A549 (cell line): ENCODE measurements at regions not wholly inside any gene's neighbourhood (a gene's known extent, or its start where the extent isn't known, plus 50 kb on each side); places are given as distances from the start of the nearest gene placed in this dataset.
A peak's percentile ranks its signal among the peaks of the same experiment; 100 is the strongest.

ENCODE experiments used
- ATAC-seq, 2 experiments: fragments of 200-7000 bp in 1 of 2; fragments of >200 bp in 1 of 2; cut with Nextera tagmentation in 1 of 2; cut with Tn5 transposase in 1 of 2; 3 replicates each; pipeline versions ENCODE4 v1.8.0 to v1.9.1; 2018 to 2020; ENCODE audit warnings: mild to moderate bottlenecking in 1 of 2, moderate library complexity in 1 of 2
- CTCF ChIA-PET: fragments of 300-600 bp; sonication (Branson Sonifier 250); formaldehyde crosslinking; extraction: SDS; loops from one replicate; lab custom pipeline; 2021; ENCODE audit warnings: antibody characterized with exemption, inconsistent platforms; lab: Yijun Ruan, JAX
- POLR2A ChIA-PET: fragments of 350-600 bp; formaldehyde crosslinking; extraction: SDS; loops from one replicate; lab custom pipeline; 2021; ENCODE audit warnings: antibody characterized with exemption, inconsistent platforms; lab: Yijun Ruan, JAX
- DNase-seq, 2 experiments: peaks; one replicate each; pipeline versions ENCODE4 v3.0.0 to v3.0.0-alpha.2; 2011 to 2016; ENCODE audit warnings: low read depth in 1 of 2, low spot score in 1 of 2
- FAIRE-seq: peaks from 2 replicates; lab custom pipeline; 2011; peaks lifted over from hg19 to GRCh38; lab: Jason Lieb, UNC
- H3K27ac ChIP-seq, 2 experiments: fragments of >200 bp; sonication (Bioruptor Twin); formaldehyde crosslinking; 3 replicates each; pipeline ENCODE4 v1.5.1; 2016 to 2017
- H3K4me1 ChIP-seq: fragments of >200 bp; sonication (Bioruptor Twin); formaldehyde crosslinking; 3 replicates; pipeline ENCODE4 v1.6.1; 2016
- H3K4me2 ChIP-seq: fragments of >200 bp; sonication (Bioruptor Twin); formaldehyde crosslinking; 3 replicates; pipeline ENCODE4 v1.6.1; 2016
- H3K4me3 ChIP-seq: fragments of >200 bp; sonication (Bioruptor Twin); formaldehyde crosslinking; 3 replicates; pipeline ENCODE4 v1.5.1; 2016
- H3K9me3 ChIP-seq: fragments of >200 bp; sonication (Bioruptor Twin); formaldehyde crosslinking; 3 replicates; pipeline ENCODE4 v1.6.1; 2016
- BHLHE40 ChIP-seq: IDR thresholded peaks from 2 replicates; pipeline ENCODE4 v1.6.1; 2012; ENCODE audit warnings: low read depth, low read length, inconsistent platforms
- CEBPB ChIP-seq, 2 experiments: fragments of >200 bp in 1 of 2; sonication (Bioruptor Twin) in 1 of 2; formaldehyde crosslinking in 1 of 2; IDR thresholded peaks; 2 replicates each; pipeline ENCODE4 v1.6.1; 2012 to 2016
- FOSB ChIP-seq: fragments of 250-450 bp; sonication (Bioruptor Pico); IDR thresholded peaks from 2 replicates; pipeline ENCODE4 v1.5.0; 2020; ENCODE audit warnings: mild to moderate bottlenecking, moderate library complexity
- HEYL ChIP-seq: fragments of 250-450 bp; sonication (Bioruptor Pico); IDR thresholded peaks from 2 replicates; pipeline ENCODE4 v1.8.0; 2021; ENCODE audit warnings: mild to moderate bottlenecking, moderate library complexity
- HOXB13 ChIP-seq: fragments of 250-450 bp; sonication (Bioruptor Pico); IDR thresholded peaks from 2 replicates; pipeline ENCODE4 v1.5.0; 2020; ENCODE audit warnings: low read depth, mild to moderate bottlenecking, moderate library complexity
- MYC ChIP-seq: IDR thresholded peaks from 2 replicates; pipeline ENCODE4 v1.6.1; 2012; ENCODE audit warnings: mild to moderate bottlenecking, inconsistent platforms, low read length, improper control_type of control experiment, borderline replicate concordance
- NFE2L2 ChIP-seq: fragments of 150-350 bp; conservative IDR thresholded peaks from 2 replicates; pipeline ENCODE4 v1.6.1; 2014; ENCODE audit warnings: low read length
- NPAS2 ChIP-seq: fragments of 250-450 bp; sonication (Bioruptor Pico); IDR thresholded peaks from 2 replicates; pipeline ENCODE4 v1.8.0; 2022; ENCODE audit warnings: mild to moderate bottlenecking, moderate library complexity, borderline replicate concordance
- POLR2A ChIP-seq: IDR thresholded peaks from 2 replicates; pipeline ENCODE4 v1.6.1; 2012; ENCODE audit warnings: mild to moderate bottlenecking, low read length
- RAD21 ChIP-seq, 2 experiments: fragments of >200 bp in 1 of 2; sonication (Bioruptor Twin) in 1 of 2; formaldehyde crosslinking in 1 of 2; IDR thresholded peaks in 1 of 2; conservative IDR thresholded peaks in 1 of 2; 2 replicates in 1 of 2; 3 replicates in 1 of 2; pipeline ENCODE4 v1.6.1; 2012 to 2018; ENCODE audit warnings: inconsistent platforms in 1 of 2
- RARB ChIP-seq: fragments of 250-450 bp; sonication (Bioruptor Pico); IDR thresholded peaks from 2 replicates; pipeline ENCODE4 v1.8.0; 2021; ENCODE audit warnings: mild to moderate bottlenecking, moderate library complexity
- RNF2 ChIP-seq: fragments of 200-600 bp; sonication (generic); IDR thresholded peaks from 2 replicates; pipeline ENCODE4 v1.6.1; 2016; ENCODE audit warnings: low read depth, mild to moderate bottlenecking, antibody characterized with exemption, moderate library complexity, borderline replicate concordance
- SMC3 ChIP-seq: fragments of >200 bp; sonication (Bioruptor Twin); formaldehyde crosslinking; IDR thresholded peaks from 3 replicates; pipeline ENCODE4 v1.6.1; 2018; ENCODE audit warnings: inconsistent platforms
- SREBF2 ChIP-seq: fragments of 450-650 bp; IDR thresholded peaks from 2 replicates; pipeline ENCODE4 v1.6.1; 2014; ENCODE audit warnings: mild to moderate bottlenecking, moderate library complexity
- ZFP36 ChIP-seq: fragments of 450-650 bp; IDR thresholded peaks from 2 replicates; pipeline ENCODE4 v1.6.1; 2014; ENCODE audit warnings: borderline replicate concordance; ENCODE audit not compliant: partially characterized antibody
- ZNF302 ChIP-seq: fragments of 250-450 bp; sonication (Bioruptor Pico); IDR thresholded peaks from 2 replicates; pipeline ENCODE4 v1.9.0; 2021; ENCODE audit warnings: inconsistent platforms, mild to moderate bottlenecking, moderate library complexity
- WGBS: methylation state at CpG from one replicate; pipeline ENCODE4 v1.1.6; 2017; ENCODE audit errors: missing lambda C conversion rate; 5-methylcytosine and 5-hydroxymethylcytosine counted together
- TF ChIP-seq, protein P1 (sequence below): fragments of >200 bp; sonication (Bioruptor Twin); formaldehyde crosslinking; IDR thresholded peaks from 3 replicates; pipeline ENCODE4 v1.5.1; 2016
- TF ChIP-seq, protein P2 (sequence below): IDR thresholded peaks from 2 replicates; pipeline ENCODE4 v1.6.1; 2012

DNA sequence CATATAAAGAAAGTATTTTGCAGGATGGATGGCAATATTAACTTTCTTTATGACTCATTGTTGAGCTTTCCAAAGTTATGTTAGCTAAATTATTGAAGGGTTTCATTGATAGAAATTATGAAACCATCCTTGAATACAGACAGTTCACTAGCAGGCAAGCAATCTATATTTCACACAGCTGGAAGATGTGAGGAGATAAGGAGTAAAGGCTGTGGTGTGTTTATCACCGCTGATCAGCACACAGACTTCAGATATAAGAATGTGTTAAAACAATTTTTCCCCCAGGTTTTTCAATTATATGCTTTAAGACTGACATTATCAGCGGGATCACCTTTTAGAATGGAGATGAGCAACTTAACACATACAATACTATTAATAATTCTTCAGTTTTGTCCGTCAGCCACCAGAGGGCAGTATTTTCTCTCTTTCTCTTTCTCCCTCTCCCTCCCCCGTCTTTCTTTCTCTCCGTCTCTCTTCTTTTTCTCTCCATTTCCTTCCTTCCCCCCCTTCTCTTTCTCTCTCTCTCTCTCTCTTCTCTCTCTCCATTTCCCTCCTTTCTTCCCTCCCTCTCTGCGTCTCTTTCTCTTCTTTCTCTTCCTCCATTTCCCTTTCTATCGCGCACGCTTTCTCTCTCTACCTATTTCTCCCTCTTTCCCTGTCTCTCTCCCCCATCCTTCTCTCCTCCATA is 62.9 kb upstream of the FAM171A1 start:
- ChIA-PET CTCF (interaction anchor here (0.6 to 1.7 kb wide), 24 partner anchors 9 to 468 kb away, joined by 3 to 10 read pairs (median 3); partner anchors contain the start of gene ITGA8), POLR2A (no interaction called here)
- peak; percentile 85 to 88 for ATAC-seq
- FAIRE-seq: no peak
- Histone ChIP-seq H3K4me3 (peak overlapping the region; percentile 33; the same call in 2 of the 3 replicates), H3K4me2 (peak overlapping the region; percentile 44), H3K4me1 (peaks cover 3% of the 10 kb centered on the region; the same call in 1 of the 3 replicates), H3K27ac (peak overlapping the region in 1 of 2 experiments; percentile 42; a peak in 1 of 6 replicates), H3K9me3 (no peaks in the 10 kb centered on the region)
- 22% methylated on average over 9 of the region's 9 CpGs for WGBS
- TF ChIP-seq SMC3: peak; percentile 83
- TF ChIP-seq RAD21 (conservative IDR thresholded peaks at IDR 0.05 in 1 of 2, IDR thresholded peaks at IDR 0.05 in 1 of 2): peak; percentile 75 to 79
- TF ChIP-seq, protein P1, sequence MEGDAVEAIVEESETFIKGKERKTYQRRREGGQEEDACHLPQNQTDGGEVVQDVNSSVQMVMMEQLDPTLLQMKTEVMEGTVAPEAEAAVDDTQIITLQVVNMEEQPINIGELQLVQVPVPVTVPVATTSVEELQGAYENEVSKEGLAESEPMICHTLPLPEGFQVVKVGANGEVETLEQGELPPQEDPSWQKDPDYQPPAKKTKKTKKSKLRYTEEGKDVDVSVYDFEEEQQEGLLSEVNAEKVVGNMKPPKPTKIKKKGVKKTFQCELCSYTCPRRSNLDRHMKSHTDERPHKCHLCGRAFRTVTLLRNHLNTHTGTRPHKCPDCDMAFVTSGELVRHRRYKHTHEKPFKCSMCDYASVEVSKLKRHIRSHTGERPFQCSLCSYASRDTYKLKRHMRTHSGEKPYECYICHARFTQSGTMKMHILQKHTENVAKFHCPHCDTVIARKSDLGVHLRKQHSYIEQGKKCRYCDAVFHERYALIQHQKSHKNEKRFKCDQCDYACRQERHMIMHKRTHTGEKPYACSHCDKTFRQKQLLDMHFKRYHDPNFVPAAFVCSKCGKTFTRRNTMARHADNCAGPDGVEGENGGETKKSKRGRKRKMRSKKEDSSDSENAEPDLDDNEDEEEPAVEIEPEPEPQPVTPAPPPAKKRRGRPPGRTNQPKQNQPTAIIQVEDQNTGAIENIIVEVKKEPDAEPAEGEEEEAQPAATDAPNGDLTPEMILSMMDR: peak; percentile 88
- no peak for TF ChIP-seq NPAS2 (CRISPR knock-in tag)
- TF ChIP-seq, all 56 proteins: peak for 3
- DNase-seq: peak; percentile 40 to 50

DNA sequence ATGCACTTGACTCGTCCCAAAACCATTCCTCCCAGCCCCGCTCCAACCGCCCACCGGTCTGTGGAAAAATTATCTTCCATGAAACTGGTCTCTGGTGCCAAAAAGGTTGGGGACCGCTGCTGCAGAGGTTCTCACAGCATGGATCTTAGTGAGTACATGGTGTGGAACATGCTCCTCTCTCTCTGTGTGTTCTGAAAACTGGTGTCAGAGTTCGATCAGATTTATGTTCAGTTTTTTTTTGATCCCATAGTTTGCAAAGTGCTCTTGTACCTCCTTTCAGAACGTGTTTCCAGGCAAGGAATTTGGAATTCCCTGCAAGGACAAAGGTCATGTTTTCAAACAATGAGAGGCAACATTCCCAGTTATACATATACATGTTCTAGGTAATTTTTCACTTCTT is 61.2 kb upstream of the FAM171A1 start:
- no peak for FAIRE-seq
- Histone ChIP-seq H3K27ac (no peak overlapping the region), H3K4me2 (no peak overlapping the region), H3K9me3 (no peaks in the 10 kb centered on the region), H3K4me3 (no peak overlapping the region), H3K4me1 (peaks cover 3% of the 10 kb centered on the region; the same call in 1 of the 3 replicates)
- no peak for ATAC-seq
- no peak for DNase-seq
- no peak for TF ChIP-seq SREBF2
- no peak for TF ChIP-seq ZNF302
- no peak for TF ChIP-seq FOSB (CRISPR knock-in tag)
- TF ChIP-seq ZFP36: no peak
- TF ChIP-seq RAD21 (conservative IDR thresholded peaks at IDR 0.05 in 1 of 2, IDR thresholded peaks at IDR 0.05 in 1 of 2): no peak
- no peak for TF ChIP-seq POLR2A
- no peak for TF ChIP-seq NFE2L2
- no peak for TF ChIP-seq MYC
- no peak for TF ChIP-seq SMC3
- TF ChIP-seq RNF2: no peak
- TF ChIP-seq CEBPB (IDR thresholded peaks at IDR 0.05): no peak
- TF ChIP-seq BHLHE40: no peak
- no peak for TF ChIP-seq RARB
- no peak for TF ChIP-seq HEYL
- CTCF ChIA-PET: interaction anchor here (1.2 kb wide), 1 partner anchor 318 kb away, joined by 3 read pairs; no protein-coding TSS in a partner anchor
- 46% methylated on average over 7 of the region's 7 CpGs for WGBS
- POLR2A ChIA-PET: no interaction called here

DNA sequence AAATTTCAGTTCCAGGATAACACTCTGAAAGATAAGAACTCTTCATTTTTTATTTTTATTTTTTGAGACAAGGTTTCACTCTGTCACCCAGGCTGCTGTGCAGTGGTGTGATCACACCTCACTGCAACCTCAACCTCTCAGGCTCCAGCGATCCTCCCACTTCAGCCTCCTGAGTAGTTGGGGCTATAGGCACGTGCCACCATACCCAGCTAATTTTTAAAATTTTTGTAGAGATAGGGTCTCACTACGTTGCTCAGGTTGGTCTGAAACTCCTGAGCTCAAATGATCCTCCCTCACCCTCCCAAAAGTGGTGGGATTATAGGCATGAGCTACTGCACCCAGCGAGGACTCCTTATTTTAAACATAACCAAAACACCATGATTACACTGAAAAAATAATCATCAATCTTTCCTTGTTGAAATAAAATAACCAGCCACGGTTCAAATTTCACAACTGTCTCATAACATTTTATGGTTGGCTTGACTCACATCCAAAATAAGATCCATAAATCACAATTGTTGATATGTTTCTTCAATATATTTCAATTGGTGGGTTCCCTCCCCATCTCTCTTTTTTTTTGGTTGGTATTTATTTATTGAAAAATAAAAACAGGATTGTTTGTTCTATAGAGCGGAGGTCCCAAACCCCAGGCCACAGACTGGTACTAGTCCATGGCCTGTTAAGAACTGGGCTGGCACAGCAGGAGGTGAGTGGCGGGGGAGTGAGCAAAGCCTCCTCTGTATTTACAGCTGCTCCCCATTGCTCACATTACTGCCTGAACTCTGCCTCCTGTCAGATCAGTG is 60.1 kb upstream of the FAM171A1 start:
- Histone ChIP-seq H3K4me3 (no peak overlapping the region), H3K27ac (no peak overlapping the region), H3K4me1 (no peaks in the 10 kb centered on the region), H3K4me2 (no peak overlapping the region), H3K9me3 (no peaks in the 10 kb centered on the region)
- ChIA-PET POLR2A (no interaction called here), CTCF (interaction anchor here (0.5 to 1.6 kb wide), 4 partner anchors 10 to 288 kb away, joined by 3 to 6 read pairs (median 4); no protein-coding TSS in a partner anchor)
- no peak for TF ChIP-seq HOXB13 (CRISPR knock-in tag)
- TF ChIP-seq, protein P2, sequence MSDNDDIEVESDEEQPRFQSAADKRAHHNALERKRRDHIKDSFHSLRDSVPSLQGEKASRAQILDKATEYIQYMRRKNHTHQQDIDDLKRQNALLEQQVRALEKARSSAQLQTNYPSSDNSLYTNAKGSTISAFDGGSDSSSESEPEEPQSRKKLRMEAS: no peak
- no peak for FAIRE-seq
- DNase-seq: no peak
- no peak for ATAC-seq
- 43% methylated on average over 7 of the region's 7 CpGs for WGBS
